A549 (cell line): ENCODE measurements at regions not wholly inside any gene's neighbourhood (a gene's known extent, or its start where the extent isn't known, plus 50 kb on each side); places are given as distances from the start of the nearest gene placed in this dataset.

ENCODE experiments used
- ATAC-seq, 2 experiments: fragments of 200-7000 bp in 1 of 2; fragments of >200 bp in 1 of 2; cut with Nextera tagmentation in 1 of 2; cut with Tn5 transposase in 1 of 2; 3 replicates each; pipeline versions ENCODE4 v1.8.0 to v1.9.1; 2018 to 2020; ENCODE audit warnings: mild to moderate bottlenecking in 1 of 2, moderate library complexity in 1 of 2
- CTCF ChIA-PET: fragments of 300-600 bp; sonication (Branson Sonifier 250); formaldehyde crosslinking; extraction: SDS; loops from one replicate; lab custom pipeline; 2021; ENCODE audit warnings: antibody characterized with exemption, inconsistent platforms; lab: Yijun Ruan, JAX
- POLR2A ChIA-PET: fragments of 350-600 bp; formaldehyde crosslinking; extraction: SDS; loops from one replicate; lab custom pipeline; 2021; ENCODE audit warnings: antibody characterized with exemption, inconsistent platforms; lab: Yijun Ruan, JAX
- DNase-seq, 2 experiments: peaks; one replicate each; pipeline versions ENCODE4 v3.0.0 to v3.0.0-alpha.2; 2011 to 2016; ENCODE audit warnings: low read depth in 1 of 2, low spot score in 1 of 2
- FAIRE-seq: peaks from 2 replicates; lab custom pipeline; 2011; peaks lifted over from hg19 to GRCh38; lab: Jason Lieb, UNC
- H3K27ac ChIP-seq, 2 experiments: fragments of >200 bp; sonication (Bioruptor Twin); formaldehyde crosslinking; 3 replicates each; pipeline ENCODE4 v1.5.1; 2016 to 2017
- H3K4me1 ChIP-seq: fragments of >200 bp; sonication (Bioruptor Twin); formaldehyde crosslinking; 3 replicates; pipeline ENCODE4 v1.6.1; 2016
- H3K4me2 ChIP-seq: fragments of >200 bp; sonication (Bioruptor Twin); formaldehyde crosslinking; 3 replicates; pipeline ENCODE4 v1.6.1; 2016
- H3K4me3 ChIP-seq: fragments of >200 bp; sonication (Bioruptor Twin); formaldehyde crosslinking; 3 replicates; pipeline ENCODE4 v1.5.1; 2016
- H3K9me3 ChIP-seq: fragments of >200 bp; sonication (Bioruptor Twin); formaldehyde crosslinking; 3 replicates; pipeline ENCODE4 v1.6.1; 2016
- CBX2 ChIP-seq: fragments of 200-600 bp; sonication (generic); IDR thresholded peaks from 2 replicates; pipeline ENCODE4 v1.6.1; 2016; ENCODE audit warnings: low read depth, mild to moderate bottlenecking, borderline replicate concordance
- CBX8 ChIP-seq: fragments of 200-600 bp; sonication (generic); IDR thresholded peaks from 2 replicates; pipeline ENCODE4 v1.6.1; 2016
- CEBPB ChIP-seq, 2 experiments: fragments of >200 bp in 1 of 2; sonication (Bioruptor Twin) in 1 of 2; formaldehyde crosslinking in 1 of 2; IDR thresholded peaks; 2 replicates each; pipeline ENCODE4 v1.6.1; 2012 to 2016
- CHD4 ChIP-seq: fragments of 200-600 bp; sonication (generic); IDR thresholded peaks from 2 replicates; pipeline ENCODE4 v1.6.1; 2016; ENCODE audit warnings: antibody characterized with exemption, mild to moderate bottlenecking, borderline replicate concordance
- E2F6 ChIP-seq: IDR thresholded peaks from 2 replicates; pipeline ENCODE4 v1.6.1; 2012; ENCODE audit warnings: low read depth, borderline replicate concordance
- EP300 ChIP-seq, 2 experiments: fragments of >200 bp; sonication (Bioruptor Twin); formaldehyde crosslinking; IDR thresholded peaks; 2 replicates in 1 of 2; 3 replicates in 1 of 2; pipeline ENCODE4 v1.6.1; 2016 to 2017
- FOSB ChIP-seq: fragments of 250-450 bp; sonication (Bioruptor Pico); IDR thresholded peaks from 2 replicates; pipeline ENCODE4 v1.5.0; 2020; ENCODE audit warnings: mild to moderate bottlenecking, moderate library complexity
- GATA3 ChIP-seq: IDR thresholded peaks from 2 replicates; pipeline ENCODE4 v1.6.1; 2012; ENCODE audit warnings: borderline replicate concordance
- HES2 ChIP-seq: fragments of >200 bp; sonication (Bioruptor Twin); formaldehyde crosslinking; IDR thresholded peaks from 2 replicates; pipeline ENCODE4 v1.6.1; 2016
- HMGXB4 ChIP-seq: fragments of 250-450 bp; sonication (Bioruptor Pico); IDR thresholded peaks from 2 replicates; pipeline ENCODE4 v1.5.0; 2021; ENCODE audit warnings: mild to moderate bottlenecking, moderate library complexity, borderline replicate concordance
- HOXB13 ChIP-seq: fragments of 250-450 bp; sonication (Bioruptor Pico); IDR thresholded peaks from 2 replicates; pipeline ENCODE4 v1.5.0; 2020; ENCODE audit warnings: low read depth, mild to moderate bottlenecking, moderate library complexity
- HOXB5 ChIP-seq: fragments of 250-450 bp; sonication (Bioruptor Pico); IDR thresholded peaks from 2 replicates; pipeline ENCODE4 v1.5.0; 2020; ENCODE audit warnings: mild to moderate bottlenecking, moderate library complexity
- MAZ ChIP-seq: fragments of 150-350 bp; IDR thresholded peaks from 2 replicates; pipeline ENCODE4 v1.6.1; 2014; ENCODE audit warnings: antibody characterized with exemption, low read depth, low read length, borderline replicate concordance
- NPAS2 ChIP-seq: fragments of 250-450 bp; sonication (Bioruptor Pico); IDR thresholded peaks from 2 replicates; pipeline ENCODE4 v1.8.0; 2022; ENCODE audit warnings: mild to moderate bottlenecking, moderate library complexity, borderline replicate concordance
- NR3C1 ChIP-seq: fragments of >200 bp; sonication (Bioruptor Twin); formaldehyde crosslinking; IDR thresholded peaks from 3 replicates; pipeline ENCODE4 v1.6.1; 2017
- PHF8 ChIP-seq: fragments of 200-600 bp; sonication (generic); IDR thresholded peaks from 2 replicates; pipeline ENCODE4 v1.6.1; 2016; ENCODE audit warnings: low read depth, mild to moderate bottlenecking, antibody characterized with exemption, moderate library complexity, borderline replicate concordance
- POLR2A ChIP-seq: IDR thresholded peaks from 2 replicates; pipeline ENCODE4 v1.6.1; 2012; ENCODE audit warnings: mild to moderate bottlenecking, low read length
- POLR2AphosphoS2 ChIP-seq: conservative IDR thresholded peaks from 2 replicates; pipeline ENCODE4 v1.6.1; 2012; ENCODE audit warnings: low read length, improper control_type of control experiment, inconsistent platforms
- RARB ChIP-seq: fragments of 250-450 bp; sonication (Bioruptor Pico); IDR thresholded peaks from 2 replicates; pipeline ENCODE4 v1.8.0; 2021; ENCODE audit warnings: mild to moderate bottlenecking, moderate library complexity
- RNF2 ChIP-seq: fragments of 200-600 bp; sonication (generic); IDR thresholded peaks from 2 replicates; pipeline ENCODE4 v1.6.1; 2016; ENCODE audit warnings: low read depth, mild to moderate bottlenecking, antibody characterized with exemption, moderate library complexity, borderline replicate concordance
- SMC3 ChIP-seq: fragments of >200 bp; sonication (Bioruptor Twin); formaldehyde crosslinking; IDR thresholded peaks from 3 replicates; pipeline ENCODE4 v1.6.1; 2018; ENCODE audit warnings: inconsistent platforms
- ZC3H11A ChIP-seq: fragments of 450-650 bp; IDR thresholded peaks from 2 replicates; pipeline ENCODE4 v1.6.1; 2014; ENCODE audit warnings: antibody characterized with exemption, mild to moderate bottlenecking
- ZFP36 ChIP-seq: fragments of 450-650 bp; IDR thresholded peaks from 2 replicates; pipeline ENCODE4 v1.6.1; 2014; ENCODE audit warnings: borderline replicate concordance; ENCODE audit not compliant: partially characterized antibody
- ZNF302 ChIP-seq: fragments of 250-450 bp; sonication (Bioruptor Pico); IDR thresholded peaks from 2 replicates; pipeline ENCODE4 v1.9.0; 2021; ENCODE audit warnings: inconsistent platforms, mild to moderate bottlenecking, moderate library complexity
- WGBS: methylation state at CpG from one replicate; pipeline ENCODE4 v1.1.6; 2017; ENCODE audit errors: missing lambda C conversion rate; 5-methylcytosine and 5-hydroxymethylcytosine counted together

- Histone ChIP-seq H3K9me3 (no peaks in the 10 kb centered on the region), H3K27ac (no peak overlapping the region), H3K4me1 (no peaks in the 10 kb centered on the region), H3K4me3 (no peak overlapping the region), H3K4me2 (no peak overlapping the region)
- ATAC-seq (no peak), DNase-seq (no peak), FAIRE-seq (no peak)
- 18% methylated on average over 2 of the region's 2 CpGs for WGBS
- ChIA-PET POLR2A (no interaction called here), CTCF (no interaction called here)
- TF ChIP-seq RARB = no peak
- no peak for TF ChIP-seq E2F6
- no peak for TF ChIP-seq GATA3
- no peak for TF ChIP-seq SMC3
- TF ChIP-seq POLR2A = no peak
- no peak for TF ChIP-seq CBX2
- no peak for TF ChIP-seq CEBPB (IDR thresholded peaks at IDR 0.05)
- no peak for TF ChIP-seq NR3C1
- TF ChIP-seq HOXB5 (CRISPR knock-in tag) = no peak
- no peak for TF ChIP-seq MAZ
- TF ChIP-seq HMGXB4 (CRISPR knock-in tag) = no peak
- no peak for TF ChIP-seq FOSB (CRISPR knock-in tag)
- TF ChIP-seq CHD4 = no peak
- no peak for TF ChIP-seq POLR2AphosphoS2
Measured at GRCh38 chr2:57465967-57466366, 580.6 kb upstream of the VRK2 start.

- H3K4me2 ChIP-seq = no peak overlapping the region
- POLR2A ChIA-PET = no interaction called here
- no peak for DNase-seq
- H3K4me3 ChIP-seq = no peak overlapping the region
- H3K27ac ChIP-seq = no peak overlapping the region
- H3K9me3 ChIP-seq = no peaks in the 10 kb centered on the region
- no peak for FAIRE-seq
- ATAC-seq = no peak
- 3% methylated on average over 3 of the region's 3 CpGs for WGBS
- TF ChIP-seq HOXB13 (CRISPR knock-in tag) = no peak
- no peak for TF ChIP-seq PHF8
- TF ChIP-seq EP300 (IDR thresholded peaks at IDR 0.05) = no peak
- TF ChIP-seq CBX8 = no peak
- no peak for TF ChIP-seq RNF2
- TF ChIP-seq HES2 = no peak
- no peak for TF ChIP-seq NPAS2 (CRISPR knock-in tag)
- TF ChIP-seq ZNF302 = no peak
- TF ChIP-seq, all 56 proteins: peak for 0
- CTCF ChIA-PET = no interaction called here
- H3K4me1 ChIP-seq = no peaks in the 10 kb centered on the region
Measured at GRCh38 chr2:57475391-57475790, 571.2 kb upstream of the VRK2 start.

- DNase-seq (no peak), ATAC-seq (no peak), FAIRE-seq (no peak)
- CTCF ChIA-PET = interaction anchor here (1.6 kb wide), 1 partner anchor 18 kb away, joined by 4 read pairs; no protein-coding TSS in a partner anchor
- Histone ChIP-seq H3K4me2 (no peak overlapping the region), H3K9me3 (no peaks in the 10 kb centered on the region), H3K4me1 (no peaks in the 10 kb centered on the region), H3K27ac (no peak overlapping the region), H3K4me3 (no peak overlapping the region)
- no peak for TF ChIP-seq CEBPB (IDR thresholded peaks at IDR 0.05)
- no peak for TF ChIP-seq ZFP36
- TF ChIP-seq ZC3H11A = no peak
- no peak for TF ChIP-seq PHF8
- no peak for TF ChIP-seq HOXB5 (CRISPR knock-in tag)
- TF ChIP-seq HES2 = no peak
- POLR2A ChIA-PET = no interaction called here
- WGBS = 17% methylated on average over 1 of the region's 1 CpG
Measured at GRCh38 chr2:57479981-57480380, 566.6 kb upstream of the VRK2 start.
